ENCODE measurements at regions not wholly inside any gene's neighbourhood (a gene's known extent, or its start where the extent isn't known, plus 50 kb on each side); places are given as distances from the start of the nearest gene placed in this dataset.

- ATAC-seq (peak in 1 of 4 donors; percentile 18), FAIRE-seq (no peak), DNase-seq (no peak)
- H3K9me3 ChIP-seq = no peaks in the 10 kb centered on the region
- no peaks in the 10 kb centered on the region for H3K4me1 ChIP-seq
- no peaks in the 10 kb centered on the region for H3K36me3 ChIP-seq
- H3K4me3 ChIP-seq = no peak overlapping the region
- intact Hi-C loops (cut with DNase I) = no loop called here
- 88 to 90% methylated on average over 5 of the region's 5 CpGs for WGBS, 2 donors
- no peak overlapping the region for H3K27ac ChIP-seq
- no peak for TF ChIP-seq CTCF (IDR thresholded peaks at IDR 0.05)
- H3K27me3 ChIP-seq = no peaks in the 10 kb centered on the region
These were observed 144.4 kb upstream of the ITGA6 start for GRCh38 chr2:172282944-172283343.

- Histone ChIP-seq H3K27me3 (no peaks in the 10 kb centered on the region), H3K27ac (no peak overlapping the region), H3K9me3 (no peaks in the 10 kb centered on the region), H3K4me1 (no peaks in the 10 kb centered on the region), H3K36me3 (no peaks in the 10 kb centered on the region), H3K4me3 (no peak overlapping the region)
- DNase-seq = no peak
- no peak for TF ChIP-seq CTCF (IDR thresholded peaks at IDR 0.05)
- FAIRE-seq = no peak
- ATAC-seq = no peak
- intact Hi-C loops (cut with DNase I) = no loop called here
- WGBS, 2 donors = 74 to 77% methylated on average over 5 of the region's 5 CpGs
These were observed 143.9 kb upstream of the ITGA6 start for GRCh38 chr2:172283476-172283875.

GRCh38 chr2:172284209-172284608 is 143.2 kb upstream of the ITGA6 start:
- no peak for TF ChIP-seq CTCF (IDR thresholded peaks at IDR 0.05)
- H3K4me1 ChIP-seq = no peaks in the 10 kb centered on the region
- H3K27me3 ChIP-seq = no peaks in the 10 kb centered on the region
- no peak overlapping the region for H3K27ac ChIP-seq
- H3K4me3 ChIP-seq = no peak overlapping the region
- no peaks in the 10 kb centered on the region for H3K36me3 ChIP-seq
- FAIRE-seq = no peak
- WGBS, 2 donors = 93 to 95% methylated on average over 4 of the region's 4 CpGs
- intact Hi-C loops (cut with DNase I) = no loop called here
- H3K9me3 ChIP-seq = no peaks in the 10 kb centered on the region
- no peak for DNase-seq
- no peak for ATAC-seq

- ATAC-seq = peak in 3 of 4 donors; percentile 25 to 68 (median 48)
- Histone ChIP-seq H3K4me1 (no peaks in the 10 kb centered on the region), H3K4me3 (no peak overlapping the region), H3K27me3 (no peaks in the 10 kb centered on the region), H3K9me3 (no peaks in the 10 kb centered on the region), H3K27ac (no peak overlapping the region), H3K36me3 (no peaks in the 10 kb centered on the region)
- intact Hi-C loops (cut with DNase I) = no loop called here
- no peak for TF ChIP-seq CTCF (IDR thresholded peaks at IDR 0.05)
- no peak for FAIRE-seq
- no peak for DNase-seq
- WGBS, 2 donors = 65 to 69% methylated on average over 5 of the region's 5 CpGs
These were observed 142.3 kb upstream of the ITGA6 start for GRCh38 chr2:172285010-172285621.

- Histone ChIP-seq H3K4me3 (no peak overlapping the region), H3K27ac (no peak overlapping the region), H3K27me3 (no peaks in the 10 kb centered on the region), H3K9me3 (no peaks in the 10 kb centered on the region), H3K36me3 (no peaks in the 10 kb centered on the region), H3K4me1 (no peaks in the 10 kb centered on the region)
- FAIRE-seq = no peak
- TF ChIP-seq CTCF (IDR thresholded peaks at IDR 0.05) = no peak
- 79 to 84% methylated on average over 9 of the region's 9 CpGs for WGBS, 2 donors
- no peak for ATAC-seq
- intact Hi-C loops (cut with DNase I) = no loop called here
- no peak for DNase-seq
These were observed 141.6 kb upstream of the ITGA6 start for GRCh38 chr2:172285760-172286159.
